ENCODE measurements at regions not wholly inside any gene's neighbourhood (a gene's known extent, or its start where the extent isn't known, plus 50 kb on each side); places are given as distances from the start of the nearest gene placed in this dataset.

DNA sequence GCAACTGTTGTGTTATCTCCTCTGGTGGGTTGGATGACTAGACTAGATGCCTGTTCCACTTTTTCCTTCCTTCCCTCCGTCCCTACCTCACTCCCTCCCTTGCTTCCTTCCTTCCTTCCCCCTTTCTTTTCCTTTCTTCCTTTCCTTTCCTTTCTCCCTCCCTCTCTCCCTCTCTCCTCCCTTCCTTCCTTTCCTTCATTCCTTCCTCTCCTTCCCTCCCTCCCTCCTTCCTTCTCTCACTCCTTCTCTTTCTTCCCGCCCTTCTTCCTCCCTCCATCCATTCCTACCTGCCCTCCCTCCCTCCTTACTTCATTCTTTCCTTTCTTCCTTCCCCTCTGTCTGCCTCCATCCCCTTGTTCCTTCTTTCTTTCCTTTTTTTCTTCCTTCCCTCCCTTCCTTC, 1045.3 kb downstream of the OTOL1 start:
- H3K79me2 ChIP-seq (ENCODE audit: insufficient read depth, low read length): no peaks in the 10 kb centered on the region
- H3K27ac ChIP-seq (ENCODE audit: extremely low read length, insufficient read depth, low read length): no peak overlapping the region
- ChIA-PET CTCF (ENCODE audit: low intra/inter-chr PET ratio, low total read pairs) (no interaction called here), POLR2A (no interaction called here)
- H2AFZ ChIP-seq (ENCODE audit: low read length): no peak overlapping the region
- in situ Hi-C loops (cut with HindIII; ENCODE audit: extremely low pct_ligation_motif_present, low pct_unique_long_range_greater_than_20kb) (no loop called here), intact Hi-C loops (cut with micrococcal nuclease; ENCODE audit: unreplicated experiment) (no loop called here)
- FAIRE-seq: no peak
- whole genome bisulfite sequencing (ENCODE audit: low lambda C conversion rate): 5% methylated on average over 2 of the region's 2 CpGs
- no peaks in the 10 kb centered on the region for H4K20me1 ChIP-seq (ENCODE audit: insufficient read depth, low read length)
- H3K4me1 ChIP-seq (ENCODE audit: insufficient read depth, low read length): no peaks in the 10 kb centered on the region
- H3K9me3 ChIP-seq (ENCODE audit: low read length): no peaks in the 10 kb centered on the region
- BruUV-seq (replicated peaks): no TSS peak
- H3K27me3 ChIP-seq (ENCODE audit: control insufficient read depth in 1 of 2, insufficient read depth in 2 of 2, low read length in 2 of 2): no peaks in the 10 kb centered on the region
- H3K36me3 ChIP-seq (replicated peaks in 1 of 2; ENCODE audit: control insufficient read depth in 1 of 2, insufficient read depth in 2 of 2, low read length in 2 of 2): no peaks in the 10 kb centered on the region
- TF ChIP-seq ZNF792 (CRISPR knock-in tag; IDR thresholded peaks at IDR 0.05): no peak
- no peak for TF ChIP-seq NFKBIZ (CRISPR knock-in tag; IDR thresholded peaks at IDR 0.05)
- TF ChIP-seq ZNF446 (CRISPR knock-in tag; IDR thresholded peaks at IDR 0.05): no peak
- TF ChIP-seq ZNF644 (CRISPR knock-in tag; IDR thresholded peaks at IDR 0.05; ENCODE audit: low read depth): no peak
- TF ChIP-seq SRY (CRISPR knock-in tag; IDR thresholded peaks at IDR 0.05): no peak
- TF ChIP-seq, protein P1, sequence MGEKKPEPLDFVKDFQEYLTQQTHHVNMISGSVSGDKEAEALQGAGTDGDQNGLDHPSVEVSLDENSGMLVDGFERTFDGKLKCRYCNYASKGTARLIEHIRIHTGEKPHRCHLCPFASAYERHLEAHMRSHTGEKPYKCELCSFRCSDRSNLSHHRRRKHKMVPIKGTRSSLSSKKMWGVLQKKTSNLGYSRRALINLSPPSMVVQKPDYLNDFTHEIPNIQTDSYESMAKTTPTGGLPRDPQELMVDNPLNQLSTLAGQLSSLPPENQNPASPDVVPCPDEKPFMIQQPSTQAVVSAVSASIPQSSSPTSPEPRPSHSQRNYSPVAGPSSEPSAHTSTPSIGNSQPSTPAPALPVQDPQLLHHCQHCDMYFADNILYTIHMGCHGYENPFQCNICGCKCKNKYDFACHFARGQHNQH (CRISPR knock-in tag; IDR thresholded peaks at IDR 0.05): no peak
- no peak for TF ChIP-seq MAFG (CRISPR knock-in tag; IDR thresholded peaks at IDR 0.05)
- TF ChIP-seq, protein P2, sequence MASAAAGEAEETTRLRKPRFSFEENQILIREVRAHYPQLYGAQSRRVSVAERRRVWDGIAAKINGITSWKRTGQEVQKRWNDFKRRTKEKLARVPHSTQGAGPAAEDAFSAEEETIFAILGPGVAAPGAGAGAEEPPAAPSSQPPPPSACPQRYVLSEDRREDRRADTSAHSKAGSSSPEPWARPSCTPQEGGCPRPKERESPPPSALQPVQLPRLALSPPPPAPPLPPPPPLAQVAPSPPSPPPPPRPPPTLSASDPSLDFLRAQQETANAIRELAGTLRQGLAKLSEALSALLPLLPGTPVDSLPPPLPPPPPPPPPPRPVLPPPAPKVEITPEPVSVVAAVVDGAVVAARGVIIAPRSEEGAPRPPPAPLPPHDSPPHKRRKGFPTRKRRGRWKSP (CRISPR knock-in tag; IDR thresholded peaks at IDR 0.05): no peak
- TF ChIP-seq, protein P3, sequence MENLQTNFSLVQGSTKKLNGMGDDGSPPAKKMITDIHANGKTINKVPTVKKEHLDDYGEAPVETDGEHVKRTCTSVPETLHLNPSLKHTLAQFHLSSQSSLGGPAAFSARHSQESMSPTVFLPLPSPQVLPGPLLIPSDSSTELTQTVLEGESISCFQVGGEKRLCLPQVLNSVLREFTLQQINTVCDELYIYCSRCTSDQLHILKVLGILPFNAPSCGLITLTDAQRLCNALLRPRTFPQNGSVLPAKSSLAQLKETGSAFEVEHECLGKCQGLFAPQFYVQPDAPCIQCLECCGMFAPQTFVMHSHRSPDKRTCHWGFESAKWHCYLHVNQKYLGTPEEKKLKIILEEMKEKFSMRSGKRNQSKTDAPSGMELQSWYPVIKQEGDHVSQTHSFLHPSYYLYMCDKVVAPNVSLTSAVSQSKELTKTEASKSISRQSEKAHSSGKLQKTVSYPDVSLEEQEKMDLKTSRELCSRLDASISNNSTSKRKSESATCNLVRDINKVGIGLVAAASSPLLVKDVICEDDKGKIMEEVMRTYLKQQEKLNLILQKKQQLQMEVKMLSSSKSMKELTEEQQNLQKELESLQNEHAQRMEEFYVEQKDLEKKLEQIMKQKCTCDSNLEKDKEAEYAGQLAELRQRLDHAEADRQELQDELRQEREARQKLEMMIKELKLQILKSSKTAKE (CRISPR knock-in tag; IDR thresholded peaks at IDR 0.05; ENCODE audit: borderline replicate concordance): no peak
- TF ChIP-seq ZBTB7B (CRISPR knock-in tag; IDR thresholded peaks at IDR 0.05): no peak
- no peak for TF ChIP-seq FLYWCH1 (CRISPR knock-in tag; IDR thresholded peaks at IDR 0.05)
- TF ChIP-seq, protein P4, sequence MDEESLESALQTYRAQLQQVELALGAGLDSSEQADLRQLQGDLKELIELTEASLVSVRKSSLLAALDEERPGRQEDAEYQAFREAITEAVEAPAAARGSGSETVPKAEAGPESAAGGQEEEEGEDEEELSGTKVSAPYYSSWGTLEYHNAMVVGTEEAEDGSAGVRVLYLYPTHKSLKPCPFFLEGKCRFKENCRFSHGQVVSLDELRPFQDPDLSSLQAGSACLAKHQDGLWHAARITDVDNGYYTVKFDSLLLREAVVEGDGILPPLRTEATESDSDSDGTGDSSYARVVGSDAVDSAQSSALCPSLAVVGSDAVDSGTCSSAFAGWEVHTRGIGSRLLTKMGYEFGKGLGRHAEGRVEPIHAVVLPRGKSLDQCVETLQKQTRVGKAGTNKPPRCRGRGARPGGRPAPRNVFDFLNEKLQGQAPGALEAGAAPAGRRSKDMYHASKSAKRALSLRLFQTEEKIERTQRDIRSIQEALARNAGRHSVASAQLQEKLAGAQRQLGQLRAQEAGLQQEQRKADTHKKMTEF (CRISPR knock-in tag; IDR thresholded peaks at IDR 0.05): no peak
- TF ChIP-seq HOXA5 (CRISPR knock-in tag; IDR thresholded peaks at IDR 0.05): no peak
- TF ChIP-seq MATR3 (CRISPR knock-in tag; IDR thresholded peaks at IDR 0.05): no peak
- no peak for TF ChIP-seq GPN1 (CRISPR knock-in tag; IDR thresholded peaks at IDR 0.05; ENCODE audit: borderline replicate concordance)
- TF ChIP-seq CBX2 (IDR thresholded peaks at IDR 0.05; ENCODE audit: low read depth, low read length): no peak
- no peak for TF ChIP-seq CBX2 (CRISPR knock-in tag; IDR thresholded peaks at IDR 0.05; ENCODE audit: low read depth)
- H3K9ac ChIP-seq (ENCODE audit: insufficient read depth, low read depth, low read length): no peak overlapping the region
- no peak overlapping the region for H3K4me2 ChIP-seq (ENCODE audit: low read depth, low read length)
- DNase-seq (ENCODE audit: low spot score): no peak
- H3K4me3 ChIP-seq (replicated peaks in 1 of 3; ENCODE audit: insufficient read depth in 1 of 3, low read depth in 2 of 3, low read length in 3 of 3): no peak overlapping the region
- no peak for ATAC-seq

Data from HepG2 (cell line).